Trophoblast cell (in vitro differentiated cells and primary cell): ENCODE measurements at regions not wholly inside any gene's neighbourhood (a gene's known extent, or its start where the extent isn't known, plus 50 kb on each side); places are given as distances from the start of the nearest gene placed in this dataset.

Experiments used
- DNase-seq, 2 donors: peaks; one replicate each; pipeline ENCODE4 v3.0.0-alpha.2; 2016
- H2AFZ ChIP-seq: 2 replicates; pipeline ENCODE4 v1.6.1; 2013; ENCODE audit warnings: low read length, moderate library complexity, mild to moderate bottlenecking; ENCODE audit not compliant: insufficient read depth, poor library complexity
- H2AK5ac ChIP-seq: 2 replicates; pipeline ENCODE4 v1.6.1; 2013; ENCODE audit warnings: mild to moderate bottlenecking, low read length
- H2BK120ac ChIP-seq: 2 replicates; pipeline ENCODE4 v1.6.1; 2013; ENCODE audit warnings: low read length, mild to moderate bottlenecking, moderate library complexity; ENCODE audit not compliant: insufficient read depth, poor library complexity
- H2BK12ac ChIP-seq: 2 replicates; pipeline ENCODE4 v1.6.1; 2013; ENCODE audit warnings: mild to moderate bottlenecking, low read length, moderate library complexity
- H2BK5ac ChIP-seq: 2 replicates; pipeline ENCODE4 v1.6.1; 2013; ENCODE audit warnings: low read length, low read depth, moderate library complexity, mild to moderate bottlenecking; ENCODE audit not compliant: poor library complexity
- H3K14ac ChIP-seq: 2 replicates; pipeline ENCODE4 v1.6.1; 2013; ENCODE audit warnings: mild to moderate bottlenecking, low read length
- H3K18ac ChIP-seq: 2 replicates; pipeline ENCODE4 v1.6.1; 2013; ENCODE audit warnings: mild to moderate bottlenecking, low read length
- H3K23ac ChIP-seq: 2 replicates; pipeline ENCODE4 v1.6.1; 2013; ENCODE audit warnings: low read length
- H3K27ac ChIP-seq: 2 replicates; pipeline ENCODE4 v1.5.1; 2013; ENCODE audit warnings: low read depth, mild to moderate bottlenecking, inconsistent platforms, low read length, moderate library complexity
- H3K27me3 ChIP-seq: 2 replicates; pipeline ENCODE4 v1.6.1; 2013; ENCODE audit warnings: inconsistent platforms, mild to moderate bottlenecking, low read length, moderate library complexity; ENCODE audit not compliant: insufficient read depth
- H3K36me3 ChIP-seq, 2 experiments: 1 replicate in 1 of 2; 2 replicates in 1 of 2; pipeline ENCODE4 v1.6.1; 2013; ENCODE audit warnings: low read length in 2 of 2, mild to moderate bottlenecking in 2 of 2, moderate library complexity in 1 of 2; ENCODE audit not compliant: insufficient read depth in 2 of 2, control insufficient read depth in 1 of 2
- H3K4ac ChIP-seq: 2 replicates; pipeline ENCODE4 v1.6.1; 2013; ENCODE audit warnings: low read depth, mild to moderate bottlenecking, low read length, moderate library complexity
- H3K4me1 ChIP-seq, 2 experiments: 1 replicate in 1 of 2; 2 replicates in 1 of 2; pipeline ENCODE4 v1.6.1; 2013; ENCODE audit warnings: low read length in 2 of 2, mild to moderate bottlenecking in 2 of 2, moderate library complexity in 1 of 2; ENCODE audit not compliant: insufficient read depth in 2 of 2, control insufficient read depth in 1 of 2
- H3K4me2 ChIP-seq: 2 replicates; pipeline ENCODE4 v1.6.1; 2013; ENCODE audit warnings: inconsistent platforms, mild to moderate bottlenecking, low read length, moderate library complexity
- H3K4me3 ChIP-seq: 2 replicates; pipeline ENCODE4 v1.5.1; 2013; ENCODE audit warnings: mild to moderate bottlenecking, low read depth, low read length, inconsistent platforms
- H3K79me1 ChIP-seq: one replicate; pipeline ENCODE4 v1.6.1; 2013; ENCODE audit warnings: low read length
- H3K79me2 ChIP-seq: 2 replicates; pipeline ENCODE4 v1.6.1; 2013; ENCODE audit warnings: low read length, mild to moderate bottlenecking; ENCODE audit not compliant: control insufficient read depth, insufficient read depth, poor library complexity
- H3K9ac ChIP-seq: 2 replicates; pipeline ENCODE4 v1.6.1; 2013; ENCODE audit warnings: mild to moderate bottlenecking, low read length
- H3K9me3 ChIP-seq: 2 replicates; pipeline ENCODE4 v1.6.1; 2013; ENCODE audit warnings: low read depth, mild to moderate bottlenecking, control low read depth, inconsistent platforms, low read length; ENCODE audit not compliant: insufficient read depth
- H4K12ac ChIP-seq: 2 replicates; pipeline ENCODE4 v1.6.1; 2013; ENCODE audit warnings: low read depth, mild to moderate bottlenecking, low read length, moderate library complexity
- H4K8ac ChIP-seq: 2 replicates; pipeline ENCODE4 v1.6.1; 2013; ENCODE audit warnings: low read depth, mild to moderate bottlenecking, low read length, moderate library complexity
- H4K91ac ChIP-seq: one replicate; pipeline ENCODE4 v1.6.1; 2013; ENCODE audit warnings: low read depth, mild to moderate bottlenecking, low read length, moderate library complexity
- WGBS: extraction: QIAGEN DNeasy Blood & Tissue Kit; methylation state at CpG from one replicate; pipeline ENCODE4 v1.1.7; 2013; ENCODE audit warnings: missing lambda C conversion rate; ENCODE audit not compliant: insufficient read length, insufficient coverage; ENCODE audit errors: extremely low coverage; 5-methylcytosine and 5-hydroxymethylcytosine counted together

GRCh38 chr3:197438906-197439305, 116.9 kb downstream of the BDH1 start:
- WGBS, result no CpG with 5 or more reads among the region's 3 CpGs

GRCh38 chr3:197435426-197435825, 120.3 kb downstream of the BDH1 start:
- H3K4me2 ChIP-seq, result no peak overlapping the region
- H2AK5ac ChIP-seq, result no peak overlapping the region
- no peak for DNase-seq
- no peak overlapping the region for H2BK12ac ChIP-seq
- no peak overlapping the region for H3K4me3 ChIP-seq
- H4K91ac ChIP-seq, result no peak overlapping the region
- no peak overlapping the region for H2BK120ac ChIP-seq
- no peak overlapping the region for H3K27ac ChIP-seq
- no peaks in the 10 kb centered on the region for H3K79me1 ChIP-seq
- H3K18ac ChIP-seq, result no peak overlapping the region
- H3K9me3 ChIP-seq, result no peaks in the 10 kb centered on the region
- H3K4me1 ChIP-seq, result peaks cover 0 to 5% of the 10 kb centered on the region in 2 experiments
- no peak overlapping the region for H3K23ac ChIP-seq
- no peak overlapping the region for H3K14ac ChIP-seq
- no peak overlapping the region for H2BK5ac ChIP-seq
- no peak overlapping the region for H4K12ac ChIP-seq
- H3K36me3 ChIP-seq, result no peaks in the 10 kb centered on the region
- H2AFZ ChIP-seq, result no peak overlapping the region
- H4K8ac ChIP-seq, result no peak overlapping the region
- H3K27me3 ChIP-seq, result no peaks in the 10 kb centered on the region
- no peak overlapping the region for H3K9ac ChIP-seq
- H3K79me2 ChIP-seq, result no peaks in the 10 kb centered on the region
- no CpG with 5 or more reads among the region's 3 CpGs for WGBS
- H3K4ac ChIP-seq, result no peak overlapping the region

More at GRCh38 chr3:197438906-197439305, 116.9 kb downstream of the BDH1 start:
- H4K12ac ChIP-seq, result no peak overlapping the region
- no peak overlapping the region for H3K4me3 ChIP-seq
- H3K4me2 ChIP-seq, result no peak overlapping the region
- H2BK120ac ChIP-seq, result no peak overlapping the region
- peaks cover 0 to 1% of the 10 kb centered on the region in 2 experiments for H3K4me1 ChIP-seq
- H2BK5ac ChIP-seq, result no peak overlapping the region
- H3K23ac ChIP-seq, result no peak overlapping the region
- H3K79me1 ChIP-seq, result no peaks in the 10 kb centered on the region
- no peak overlapping the region for H3K18ac ChIP-seq
- no peak overlapping the region for H4K91ac ChIP-seq
- H4K8ac ChIP-seq, result no peak overlapping the region
- no peak overlapping the region for H3K14ac ChIP-seq
- no peak overlapping the region for H2AFZ ChIP-seq
- no peaks in the 10 kb centered on the region for H3K9me3 ChIP-seq
- no peak overlapping the region for H2AK5ac ChIP-seq
- no peaks in the 10 kb centered on the region for H3K79me2 ChIP-seq
- H2BK12ac ChIP-seq, result no peak overlapping the region
- no peak overlapping the region for H3K9ac ChIP-seq
- DNase-seq, result no peak
- H3K36me3 ChIP-seq, result no peaks in the 10 kb centered on the region
- no peak overlapping the region for H3K4ac ChIP-seq
- H3K27ac ChIP-seq, result no peak overlapping the region
- no peaks in the 10 kb centered on the region for H3K27me3 ChIP-seq

- no peak overlapping the region for H3K23ac ChIP-seq
- H4K12ac ChIP-seq, result no peak overlapping the region
- no peaks in the 10 kb centered on the region for H3K9me3 ChIP-seq
- H3K27me3 ChIP-seq, result no peaks in the 10 kb centered on the region
- H2AK5ac ChIP-seq, result no peak overlapping the region
- no peak overlapping the region for H2BK5ac ChIP-seq
- H3K4me1 ChIP-seq, result peaks cover 0 to 5% of the 10 kb centered on the region in 2 experiments
- no peak overlapping the region for H3K14ac ChIP-seq
- H3K4ac ChIP-seq, result no peak overlapping the region
- H2BK12ac ChIP-seq, result no peak overlapping the region
- no peak overlapping the region for H2BK120ac ChIP-seq
- H3K18ac ChIP-seq, result no peak overlapping the region
- H3K4me3 ChIP-seq, result no peak overlapping the region
- H3K36me3 ChIP-seq, result no peaks in the 10 kb centered on the region
- no peak for DNase-seq
- H3K79me2 ChIP-seq, result no peaks in the 10 kb centered on the region
- H3K4me2 ChIP-seq, result no peak overlapping the region
- no peaks in the 10 kb centered on the region for H3K79me1 ChIP-seq
- no peak overlapping the region for H3K27ac ChIP-seq
- no peak overlapping the region for H4K91ac ChIP-seq
- no peak overlapping the region for H3K9ac ChIP-seq
- no peak overlapping the region for H4K8ac ChIP-seq
- H2AFZ ChIP-seq, result no peak overlapping the region
- no CpG with 5 or more reads among the region's 7 CpGs for WGBS
These were observed 120.9 kb downstream of the BDH1 start for GRCh38 chr3:197434830-197435229.

GRCh38 chr3:197432384-197433127, 123.2 kb downstream of the BDH1 start:
- Histone ChIP-seq H3K27me3 (no peaks in the 10 kb centered on the region), H3K79me1 (no peaks in the 10 kb centered on the region), H3K36me3 (no peaks in the 10 kb centered on the region), H2AFZ (no peak overlapping the region), H3K4me1 (peaks cover 0 to 5% of the 10 kb centered on the region in 2 experiments), H3K9ac (no peak overlapping the region), H3K79me2 (no peaks in the 10 kb centered on the region), H3K4me2 (no peak overlapping the region), H4K8ac (no peak overlapping the region), H3K4ac (no peak overlapping the region), H3K4me3 (no peak overlapping the region), H3K14ac (no peak overlapping the region), H3K27ac (no peak overlapping the region), H2AK5ac (no peak overlapping the region), H4K91ac (no peak overlapping the region), H4K12ac (no peak overlapping the region), H2BK120ac (no peak overlapping the region), H2BK12ac (no peak overlapping the region), H3K18ac (no peak overlapping the region), H3K9me3 (no peaks in the 10 kb centered on the region), H3K23ac (no peak overlapping the region), H2BK5ac (no peak overlapping the region)
- WGBS, result no CpG with 5 or more reads among the region's 4 CpGs
- no peak for DNase-seq
